Midbrain (tissue), 1 donor: ENCODE measurements at regions not wholly inside any gene's neighbourhood (a gene's known extent, or its start where the extent isn't known, plus 50 kb on each side); places are given as distances from the start of the nearest gene placed in this dataset.
A peak's percentile ranks its signal among the peaks of the same experiment; 100 is the strongest.

ENCODE experiments used
- DNase-seq: peaks from one replicate; lab custom pipeline; 2025; lab: John Stamatoyannopoulos, UW

DNA sequence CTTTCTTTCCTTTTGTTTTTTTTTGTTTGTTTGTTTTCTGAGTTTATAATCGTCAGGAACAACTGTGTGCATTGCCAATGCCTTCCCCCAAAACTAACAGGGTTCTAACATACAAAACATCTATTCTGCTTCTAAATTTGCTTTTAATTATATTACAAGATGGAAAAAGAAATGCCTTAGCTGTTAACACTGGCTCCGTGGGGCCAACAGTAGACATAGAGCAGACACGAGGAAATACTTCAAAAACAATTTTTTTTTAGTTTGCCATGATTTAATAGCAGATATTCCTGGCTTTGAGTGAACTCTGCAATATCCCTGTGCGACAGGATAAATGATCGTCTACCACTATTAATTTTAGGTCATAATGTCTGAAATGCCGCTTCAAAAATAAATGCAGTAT is 153.3 kb upstream of the HNRNPA3 start:
- no peak for DNase-seq

DNA sequence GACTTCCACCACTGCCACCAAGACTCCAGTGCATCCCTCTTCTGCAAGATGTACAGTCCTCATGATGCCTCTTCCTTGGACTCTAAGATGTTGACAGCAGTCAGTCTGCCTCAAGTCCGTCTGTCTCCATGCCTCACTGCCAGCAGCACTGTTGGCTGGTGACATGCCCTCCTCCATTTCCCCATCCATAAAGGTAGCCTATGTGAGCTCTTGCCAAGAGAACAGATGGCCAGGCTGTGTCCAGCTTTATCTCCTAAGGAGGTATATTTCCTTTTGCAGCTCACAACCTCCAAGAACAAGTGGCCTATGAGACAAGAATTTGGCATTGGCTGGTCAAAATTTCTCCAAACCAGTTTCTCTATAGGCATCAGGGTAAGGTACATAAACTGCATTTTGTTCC is 149.3 kb upstream of the HNRNPA3 start:
- DNase-seq, result no peak

DNA sequence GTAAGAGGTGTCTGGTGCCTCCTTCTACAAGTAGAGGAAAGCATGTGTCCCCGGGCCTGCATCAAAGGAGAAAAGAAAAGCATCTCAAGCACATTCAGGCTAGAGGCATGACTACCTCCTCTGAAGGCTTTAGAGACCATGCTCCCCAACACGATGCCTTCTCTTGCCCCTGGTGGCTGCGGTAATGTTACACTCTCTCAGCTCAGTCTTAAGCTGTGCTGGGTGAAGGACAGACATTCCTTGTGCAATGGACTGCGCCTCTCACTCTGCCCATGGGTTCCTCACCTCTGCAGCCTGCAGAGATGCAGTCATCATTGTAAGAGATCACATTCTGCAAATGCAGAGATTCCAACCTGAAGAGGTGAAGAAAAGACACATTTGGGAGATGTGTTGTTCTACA is 148.2 kb upstream of the HNRNPA3 start:
- no peak for DNase-seq

DNA sequence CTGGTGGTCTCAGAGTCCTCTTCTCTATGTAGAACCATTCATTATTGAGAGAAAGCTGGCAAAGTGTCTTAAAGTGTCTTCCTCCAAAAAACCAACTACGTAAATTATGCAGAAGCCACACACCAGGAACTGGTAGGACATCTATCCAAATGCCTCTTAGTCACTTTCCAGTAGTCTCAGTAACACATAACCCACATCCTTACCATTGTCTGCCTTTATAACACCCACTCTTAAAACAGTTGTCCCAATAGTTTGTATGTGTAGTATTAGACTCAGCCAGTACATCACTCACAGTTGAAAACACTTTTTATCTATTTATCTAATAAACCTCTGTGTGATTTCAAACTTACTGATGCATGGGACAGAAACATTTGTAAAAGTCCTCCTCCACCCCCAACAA is 143.6 kb upstream of the HNRNPA3 start:
- DNase-seq, result no peak

DNA sequence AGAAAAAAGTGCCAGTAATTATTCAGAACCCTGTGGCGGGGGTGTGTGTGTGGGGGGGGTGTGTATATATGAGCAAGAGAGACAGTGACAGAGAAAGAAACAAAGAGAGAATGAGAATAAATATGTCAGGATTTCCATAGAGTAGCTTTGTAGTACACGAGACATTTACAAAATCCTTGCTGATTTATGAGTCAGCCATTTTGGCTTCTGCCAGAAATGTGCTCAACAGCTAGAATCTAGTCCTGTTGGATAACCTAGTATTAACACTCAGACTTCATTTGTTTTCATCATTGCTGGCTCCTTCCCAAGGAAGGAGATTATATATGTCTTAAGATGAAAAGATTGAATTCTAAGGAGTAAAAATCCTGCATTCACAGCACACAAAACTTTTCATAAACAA is 140.5 kb upstream of the HNRNPA3 start:
- no peak for DNase-seq

DNA sequence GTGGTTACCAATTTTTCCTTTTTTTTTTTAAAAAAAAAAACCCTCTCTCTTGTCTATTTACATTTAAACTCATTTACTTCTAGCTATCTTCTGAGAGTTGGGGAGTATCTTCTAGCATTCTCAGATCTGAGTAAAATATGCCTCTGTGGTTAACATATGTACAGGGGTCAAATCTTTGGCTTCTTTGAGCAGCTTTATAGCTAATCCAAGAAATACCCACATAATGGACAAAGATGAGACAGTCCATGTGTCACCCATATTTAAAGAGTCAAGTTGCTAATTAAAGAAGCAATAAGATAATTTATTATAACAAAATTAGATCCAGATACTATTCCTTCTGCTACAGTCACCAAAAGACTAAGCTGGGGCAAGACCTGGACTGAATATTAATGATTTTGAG is 139.0 kb upstream of the HNRNPA3 start:
- DNase-seq, result no peak

DNA sequence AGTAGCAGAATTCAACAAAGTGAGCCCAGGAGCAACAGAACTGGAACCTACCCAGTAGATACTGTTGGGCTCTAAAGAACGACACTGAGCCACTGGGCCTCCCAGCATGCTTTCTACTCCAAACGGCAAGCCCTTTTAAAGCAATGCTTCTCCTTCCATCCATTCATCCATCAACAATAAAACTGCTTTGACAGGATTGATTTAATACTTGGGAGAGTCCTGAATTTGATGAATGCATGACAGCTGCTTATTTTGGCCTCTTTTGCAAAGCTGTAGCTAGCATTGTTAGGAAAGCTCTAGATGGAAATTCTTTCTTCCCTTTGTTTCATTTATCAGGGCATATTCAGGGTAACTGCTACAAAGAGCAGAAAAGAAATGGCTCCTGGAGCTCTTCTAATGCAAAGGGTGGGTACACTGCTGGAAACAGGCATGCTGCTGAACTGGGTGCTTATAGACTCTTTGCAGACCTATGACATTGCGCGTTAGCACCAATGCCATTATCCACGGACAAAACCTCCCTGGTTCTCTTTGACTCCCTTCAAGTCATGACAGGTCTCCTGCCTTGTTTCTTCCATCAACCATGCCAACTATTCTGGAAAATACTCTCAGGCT is 138.4 kb upstream of the HNRNPA3 start:
- no peak for DNase-seq

DNA sequence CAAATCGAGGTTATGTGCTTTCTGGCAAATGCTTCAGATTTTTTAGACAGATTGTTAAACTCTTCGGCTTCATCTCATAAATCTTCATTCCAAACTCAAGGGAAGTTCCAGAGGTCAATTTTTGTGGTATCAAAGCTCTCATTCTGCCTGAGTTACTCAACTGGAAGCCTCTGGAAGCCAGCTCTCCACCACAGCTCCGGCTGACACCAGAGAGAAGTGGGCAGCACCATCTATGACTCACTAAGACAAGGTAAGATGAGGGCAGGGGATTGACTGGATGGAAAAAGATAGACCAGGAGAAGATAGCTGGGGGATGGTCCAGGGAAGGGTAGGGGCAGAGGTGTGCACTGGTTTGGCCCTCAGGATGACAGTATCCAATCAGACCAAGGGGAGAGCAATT is 137.3 kb upstream of the HNRNPA3 start:
- DNase-seq, result no peak

DNA sequence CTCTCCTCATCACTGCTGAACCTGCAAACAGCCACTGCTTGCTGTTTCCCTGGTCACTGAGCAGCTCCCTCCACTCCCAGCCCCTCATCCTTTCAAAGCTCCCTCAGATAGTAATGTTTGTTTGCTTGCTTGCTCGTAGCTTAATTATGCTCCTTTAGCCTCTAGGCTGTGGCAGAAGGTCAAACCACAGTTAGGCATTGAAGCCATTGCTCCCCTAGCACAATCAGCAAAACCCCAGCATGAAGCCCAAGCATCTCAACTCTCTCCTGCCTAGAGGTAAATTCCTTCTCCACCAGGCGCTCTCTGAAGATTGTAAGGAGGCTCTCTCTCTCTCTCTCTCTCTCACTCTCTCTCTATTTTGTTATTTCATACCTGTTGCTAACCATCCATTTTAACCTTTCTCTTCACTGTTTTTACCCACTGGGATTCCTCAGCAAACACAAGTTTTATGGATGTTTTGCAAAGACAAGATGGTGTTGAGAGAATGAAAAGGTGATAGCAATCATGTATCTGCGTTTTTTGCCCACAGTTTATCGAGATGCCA is 135.9 kb upstream of the HNRNPA3 start:
- no peak for DNase-seq

DNA sequence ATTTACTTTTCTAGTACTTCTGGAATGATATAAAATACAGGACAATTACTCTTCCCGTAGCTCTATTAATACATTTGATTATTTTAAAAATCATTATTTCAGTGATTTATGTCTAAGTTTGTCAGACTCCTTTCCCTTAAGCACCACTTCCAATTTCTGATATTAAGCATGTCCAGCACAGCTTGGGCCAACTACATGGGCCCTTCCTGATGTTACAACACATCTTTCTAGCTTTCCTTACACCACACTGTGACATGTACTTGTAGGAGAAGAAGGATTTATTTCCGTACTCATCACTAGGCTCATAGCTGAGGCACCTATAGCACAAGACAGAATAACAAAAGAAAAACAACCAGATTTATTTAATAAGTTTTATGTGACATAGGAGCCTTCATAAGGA is 134.8 kb upstream of the HNRNPA3 start:
- DNase-seq, result no peak

DNA sequence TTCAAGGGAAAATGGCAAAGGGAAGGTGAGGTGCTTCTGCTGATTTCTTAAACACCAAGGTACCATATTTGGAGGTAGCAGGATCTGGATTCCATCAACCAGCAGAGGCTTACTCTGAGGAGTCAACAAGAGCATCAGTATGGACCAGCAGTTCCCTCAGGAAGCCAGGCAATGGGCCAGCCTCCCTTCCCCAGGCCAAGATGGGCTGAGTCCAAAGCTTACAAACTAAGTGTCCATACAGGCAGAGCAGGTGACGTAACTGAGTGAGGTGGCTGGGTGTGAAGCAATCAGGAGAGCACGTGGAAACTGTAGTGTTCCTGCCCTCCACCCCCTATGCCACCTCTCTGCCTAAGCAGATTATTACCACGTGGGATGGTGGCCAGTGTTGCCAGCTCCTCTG is 134.2 kb upstream of the HNRNPA3 start:
- peak; percentile 38 for DNase-seq

DNA sequence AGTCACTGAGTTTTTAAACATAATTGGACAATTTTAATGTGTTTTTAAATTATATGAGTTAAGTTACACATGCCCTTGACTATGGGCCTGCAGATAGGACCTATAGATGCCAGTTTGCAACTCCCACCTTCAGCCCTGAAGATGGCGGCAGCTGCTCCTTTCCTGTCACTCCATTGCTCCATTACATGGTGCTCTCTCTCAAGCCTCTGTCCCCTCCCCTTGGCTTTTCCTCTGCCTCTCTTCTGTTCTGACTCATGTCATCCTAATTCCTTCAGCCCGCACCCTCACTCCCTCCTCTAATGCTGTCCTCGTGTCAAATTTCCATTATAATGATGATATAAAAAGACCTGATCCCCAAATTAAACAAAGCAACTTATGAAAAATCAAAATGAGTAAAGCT is 133.7 kb upstream of the HNRNPA3 start:
- DNase-seq, result no peak

DNA sequence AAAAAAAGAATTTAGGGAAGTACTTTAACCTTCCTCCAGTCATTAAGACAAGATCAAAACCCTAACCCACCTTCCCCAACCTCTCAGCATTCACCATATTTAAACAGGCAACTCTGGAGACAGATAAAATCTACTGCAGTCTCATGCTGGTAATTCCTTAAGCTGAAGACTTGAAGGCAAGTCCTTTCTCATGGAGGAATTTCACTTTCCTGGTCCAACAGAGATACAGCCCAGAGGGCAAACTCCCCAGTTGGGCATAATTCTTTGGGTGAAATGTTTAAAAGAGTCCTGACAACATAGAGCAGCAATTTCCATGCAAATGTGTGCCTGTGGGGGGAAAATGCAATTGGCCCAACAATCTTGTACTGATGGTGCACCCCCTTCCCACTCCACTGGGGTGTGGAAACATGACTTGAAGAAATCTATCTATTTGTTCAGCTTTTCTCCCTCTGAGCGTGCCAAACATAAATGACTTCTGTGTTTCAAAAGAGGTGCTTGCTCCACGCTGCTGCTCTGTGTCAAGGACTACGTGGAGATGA is 131.8 kb upstream of the HNRNPA3 start:
- DNase-seq, result no peak

DNA sequence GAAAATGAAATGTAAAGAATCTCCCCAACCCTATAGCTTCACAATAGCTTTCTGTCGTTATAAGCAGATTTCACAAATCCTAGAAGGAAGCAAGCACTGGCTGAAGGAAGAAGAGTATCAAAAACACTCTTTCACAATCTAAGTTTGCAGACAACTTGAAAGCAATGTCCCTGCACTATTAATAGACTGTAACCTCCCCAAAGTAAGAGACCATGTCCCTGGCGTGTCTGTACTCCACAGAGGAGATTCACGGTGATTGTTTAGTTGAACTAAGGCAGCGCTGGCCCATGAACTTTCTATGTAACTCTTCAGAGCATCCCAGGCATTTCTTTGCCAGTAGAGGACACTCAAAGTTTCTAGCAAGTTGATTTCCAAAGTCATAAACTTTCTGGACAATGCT is 128.0 kb upstream of the HNRNPA3 start:
- DNase-seq, result no peak

DNA sequence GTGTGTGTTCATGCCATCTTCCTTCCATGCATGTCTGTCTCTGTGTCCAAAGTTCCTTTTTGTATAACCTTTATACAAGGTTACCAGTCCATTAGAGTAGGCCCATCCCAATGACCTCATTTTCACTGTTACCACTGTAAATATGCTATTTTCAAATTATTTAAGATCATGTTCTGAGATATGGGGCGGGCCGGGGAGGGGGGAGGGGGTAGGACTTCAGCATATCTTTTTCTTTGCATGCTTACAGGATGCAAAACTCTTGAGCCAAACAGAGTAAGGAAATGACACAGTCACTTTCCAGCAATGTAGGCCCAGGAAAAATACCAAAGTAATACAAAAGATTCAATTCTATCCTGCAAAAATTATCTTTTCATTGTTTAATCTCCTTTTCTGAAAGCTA is 124.1 kb upstream of the HNRNPA3 start:
- DNase-seq, result no peak

DNA sequence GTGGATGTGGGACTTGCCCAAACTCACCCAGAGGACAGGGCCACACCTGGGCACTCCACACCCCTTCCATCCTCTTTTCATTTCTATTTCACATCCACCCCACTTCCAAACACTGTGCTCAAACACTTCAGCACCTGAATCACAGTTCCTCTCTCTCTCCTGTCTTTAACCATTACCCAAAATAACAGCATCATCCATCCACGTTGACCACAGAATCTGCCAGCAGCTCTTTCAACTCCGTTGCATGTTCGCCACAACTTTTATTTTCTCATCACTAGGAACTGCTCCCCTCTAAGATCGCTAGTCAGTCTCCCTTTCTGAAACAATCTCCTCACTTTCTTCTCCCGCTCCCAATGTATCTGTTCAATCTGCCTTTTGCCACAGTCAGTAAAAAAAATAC is 121.6 kb upstream of the HNRNPA3 start:
- no peak for DNase-seq

DNA sequence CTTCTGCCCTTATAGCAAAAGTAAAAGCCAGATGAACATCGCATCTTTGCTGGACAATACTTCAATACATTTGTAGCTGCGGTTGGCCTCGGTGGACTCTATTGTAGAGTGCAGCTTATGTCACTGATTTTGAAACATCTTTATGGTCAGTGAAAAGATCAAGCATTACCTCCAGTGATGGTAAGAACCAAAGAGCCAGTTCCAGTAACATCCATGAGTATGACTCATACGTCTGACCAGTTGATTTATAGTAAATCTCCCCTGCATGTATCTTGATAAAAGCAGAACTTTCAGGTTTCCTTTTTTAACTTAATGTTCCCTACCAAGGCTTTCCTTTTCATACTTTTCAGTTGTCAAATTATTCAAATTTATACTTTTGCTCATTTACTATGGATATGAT is 119.2 kb upstream of the HNRNPA3 start:
- DNase-seq, result no peak

DNA sequence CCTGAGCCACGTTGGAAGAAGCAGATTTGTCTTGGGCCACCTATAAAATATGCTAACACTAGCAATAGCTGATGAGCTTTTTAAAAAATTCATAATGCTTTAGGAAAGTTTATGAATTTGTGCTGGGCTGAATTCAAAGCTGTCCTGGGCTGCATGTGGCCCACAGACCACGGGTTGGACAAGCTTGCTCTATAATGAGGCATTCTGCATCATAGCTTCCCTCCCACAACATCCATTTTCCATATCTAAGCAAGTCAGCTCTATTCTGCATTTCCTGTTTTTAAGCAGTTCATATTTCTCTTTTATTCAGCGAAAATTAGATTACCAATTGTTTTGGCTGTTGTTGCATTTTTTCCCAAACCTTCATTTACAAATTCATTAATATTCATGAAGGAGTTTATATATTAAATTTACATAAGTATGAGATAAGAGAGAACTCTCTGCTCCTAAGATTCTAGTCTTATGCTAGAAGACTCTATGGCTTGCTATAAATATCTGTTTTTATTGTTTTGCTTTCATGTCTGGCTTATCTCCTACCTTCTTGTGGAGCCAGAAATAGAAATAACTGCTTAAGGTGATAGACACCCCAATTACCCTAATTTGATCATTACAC is 114.5 kb upstream of the HNRNPA3 start:
- DNase-seq, result no peak

DNA sequence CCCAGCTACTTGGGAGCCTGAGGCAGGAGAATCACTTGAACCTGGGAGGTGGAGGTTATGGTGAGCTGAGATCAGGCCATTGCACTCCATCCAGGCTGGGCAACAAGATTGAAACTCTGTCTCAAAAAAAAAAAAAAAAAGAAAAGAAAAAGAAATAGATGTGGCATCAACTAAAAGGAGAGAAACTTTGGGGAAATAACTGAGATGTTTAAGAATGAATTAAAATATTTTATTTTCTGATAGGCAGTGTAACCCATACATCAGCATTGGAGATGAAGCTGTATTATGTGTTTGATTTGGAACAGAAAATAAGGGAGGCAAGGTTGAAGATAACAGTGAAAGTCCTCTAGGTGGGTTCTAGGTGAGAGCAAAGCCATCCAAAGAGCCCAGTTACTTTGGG is 110.7 kb upstream of the HNRNPA3 start:
- no peak for DNase-seq

DNA sequence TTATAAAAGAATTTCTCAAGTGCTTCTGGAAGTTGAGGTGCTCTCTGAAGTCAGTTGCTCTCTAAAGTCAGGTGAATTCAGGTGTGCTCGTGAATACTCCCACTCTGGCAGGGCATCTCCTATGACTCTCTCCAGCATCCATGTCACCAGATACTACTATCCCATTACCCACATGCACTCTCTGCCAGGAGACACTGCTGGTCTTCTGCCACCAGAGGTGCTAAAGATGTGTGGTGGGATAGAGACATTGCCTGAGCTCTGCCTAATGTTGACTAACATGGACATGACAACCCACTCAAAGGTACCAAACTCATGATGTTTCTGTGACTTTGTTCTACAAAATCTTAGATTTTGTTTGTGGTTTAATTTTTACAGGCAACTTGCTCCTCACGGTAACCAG is 106.4 kb upstream of the HNRNPA3 start:
- no peak for DNase-seq

DNA sequence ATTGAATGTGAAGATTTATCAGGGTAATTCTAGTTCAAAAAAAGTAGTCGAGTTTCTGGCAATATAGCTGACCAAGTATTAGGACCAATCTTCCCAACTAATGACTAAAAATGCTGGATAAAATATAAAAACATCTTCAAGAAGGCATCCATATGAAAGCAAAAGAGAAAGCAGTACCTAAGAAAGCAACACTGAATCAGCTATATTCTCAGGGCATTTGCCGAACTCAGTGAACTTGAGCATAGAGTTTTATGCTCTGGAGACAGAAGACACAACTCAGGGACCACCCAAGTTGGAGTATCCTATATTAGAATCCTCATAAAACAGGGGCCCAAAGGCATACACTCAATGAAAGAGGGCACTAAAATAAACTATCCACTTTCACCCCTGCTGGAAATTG is 103.7 kb upstream of the HNRNPA3 start:
- no peak for DNase-seq

DNA sequence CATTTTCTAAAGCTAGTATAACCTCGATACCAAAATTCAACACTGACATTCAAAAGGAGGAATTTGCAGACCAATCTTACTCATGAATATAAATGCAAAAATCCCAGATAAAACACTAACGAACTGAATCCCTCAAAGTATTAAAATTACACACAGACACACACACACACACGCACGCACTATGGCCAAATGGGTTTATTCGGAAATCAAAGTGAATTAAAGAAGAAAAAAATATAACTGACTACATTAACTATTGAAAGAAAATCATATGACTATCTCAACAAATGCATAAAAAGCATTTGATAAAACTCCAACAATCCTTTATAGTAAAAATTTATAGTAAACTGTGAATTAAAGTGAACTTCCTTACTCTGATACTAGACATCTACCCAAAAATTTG is 97.9 kb upstream of the HNRNPA3 start:
- no peak for DNase-seq

DNA sequence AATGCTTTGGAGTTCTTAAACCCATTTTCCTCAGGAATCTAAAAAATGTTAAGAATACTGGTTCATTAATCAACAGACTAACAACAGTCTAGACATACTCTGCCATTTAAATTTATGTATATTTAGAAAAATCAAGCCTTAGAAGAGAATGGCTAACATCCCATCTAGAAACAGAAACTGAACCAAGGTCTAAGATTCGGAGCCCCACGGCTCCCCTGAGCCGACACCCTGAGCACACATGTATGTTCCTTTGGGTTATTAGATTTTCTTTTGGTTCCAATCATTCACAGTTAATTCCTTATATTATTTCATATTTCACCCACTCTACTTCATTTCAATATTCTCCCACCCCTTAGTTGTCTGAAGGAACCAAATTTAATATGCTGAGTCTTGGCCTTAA is 94.8 kb upstream of the HNRNPA3 start:
- DNase-seq, result no peak

DNA sequence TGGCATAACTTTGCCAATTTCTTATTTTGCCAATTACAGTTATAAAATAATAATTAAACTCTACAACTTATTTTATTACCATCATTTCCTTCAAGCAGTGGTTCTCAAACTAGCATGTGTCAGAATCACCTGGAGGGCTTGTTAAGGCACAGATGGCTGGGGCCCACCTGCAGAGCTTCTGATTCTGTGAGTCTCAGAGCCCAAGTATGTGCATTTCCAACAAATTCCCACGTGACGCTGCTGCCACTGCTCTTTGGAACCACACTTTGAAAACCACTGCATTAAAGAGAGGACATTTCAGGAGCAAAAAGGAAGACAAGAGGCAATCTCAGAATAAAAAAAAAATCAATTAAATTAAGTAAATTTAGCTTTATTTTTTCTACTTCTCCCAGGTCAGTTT is 94.0 kb upstream of the HNRNPA3 start:
- no peak for DNase-seq
